H1 (cell line): ENCODE measurements at regions not wholly inside any gene's neighbourhood (a gene's known extent, or its start where the extent isn't known, plus 50 kb on each side); places are given as distances from the start of the nearest gene placed in this dataset.

Experiments used
- E2F6 ChIP-seq: IDR thresholded peaks from 2 replicates; pipeline ENCODE4 v1.6.1; 2012; ENCODE audit warnings: inconsistent platforms
- RNF2 ChIP-seq: fragments of 200-900, 300-1000 bp; sonication (generic); IDR thresholded peaks from 2 replicates; pipeline ENCODE4 v1.7.1; 2016; ENCODE audit warnings: borderline replicate concordance, low read depth, mild to moderate bottlenecking, antibody characterized with exemption, low read length; ENCODE audit not compliant: poor library complexity, severe bottlenecking; ENCODE audit errors: missing control alignments
- TF ChIP-seq, protein P1 (sequence below): IDR thresholded peaks from 2 replicates; pipeline ENCODE4 v1.6.1; 2012; ENCODE audit warnings: inconsistent platforms

GRCh38 chr6:108734271-108734922 is 113.8 kb upstream of the ARMC2 start (continued):
- TF ChIP-seq RNF2 (no peak), E2F6 (peak; percentile 32; the same call in 1 of the 2 replicates)
- TF ChIP-seq, protein P1, sequence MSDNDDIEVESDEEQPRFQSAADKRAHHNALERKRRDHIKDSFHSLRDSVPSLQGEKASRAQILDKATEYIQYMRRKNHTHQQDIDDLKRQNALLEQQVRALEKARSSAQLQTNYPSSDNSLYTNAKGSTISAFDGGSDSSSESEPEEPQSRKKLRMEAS, result peak; percentile 87
